GM10248 (cell line): ENCODE measurements at regions not wholly inside any gene's neighbourhood (a gene's known extent, or its start where the extent isn't known, plus 50 kb on each side); places are given as distances from the start of the nearest gene placed in this dataset.

Experiments used
- CTCF ChIA-PET: fragments of 300-600 bp; sonication (Branson Sonifier 250); formaldehyde crosslinking; extraction: SDS; loops from one replicate; lab custom pipeline; 2021; ENCODE audit warnings: antibody characterized with exemption; lab: Yijun Ruan, JAX
- POLR2A ChIA-PET: fragments of 350-650 bp; sonication (Branson Sonifier 250); formaldehyde crosslinking; extraction: SDS; loops from one replicate; lab custom pipeline; 2020; ENCODE audit warnings: antibody characterized with exemption; lab: Yijun Ruan, JAX
- DNase-seq: peaks from one replicate; pipeline ENCODE4 v3.0.0; 2012; ENCODE audit errors: extremely low spot score
- CTCF ChIP-seq: IDR thresholded peaks from 2 replicates; pipeline ENCODE4 v1.5.1; 2012; ENCODE audit warnings: mild to moderate bottlenecking, low read depth; ENCODE audit errors: extremely low read depth, missing control alignments, control extremely low read depth

- CTCF ChIA-PET: interaction anchor here (1.6 kb wide), 1 partner anchor 11 kb away, joined by 6 read pairs; no protein-coding TSS in a partner anchor
- POLR2A ChIA-PET: no interaction called here
- no peak for TF ChIP-seq CTCF
- DNase-seq: no peak
These were observed 378.7 kb downstream of the RBM43 start for GRCh38 chr2:150882751-150883612.

GRCh38 chr2:150880986-150881385, 380.7 kb downstream of the RBM43 start:
- no peak for DNase-seq
- POLR2A ChIA-PET: no interaction called here
- TF ChIP-seq CTCF: no peak
- CTCF ChIA-PET: interaction anchor here (1.6 kb wide), 1 partner anchor 9 kb away, joined by 6 read pairs; no protein-coding TSS in a partner anchor

- ChIA-PET POLR2A (no interaction called here), CTCF (interaction anchor here (1.6 kb wide), 1 partner anchor 18 kb away, joined by 3 read pairs; no protein-coding TSS in a partner anchor)
- no peak for TF ChIP-seq CTCF
- DNase-seq: no peak
These were observed 383.3 kb downstream of the RBM43 start for GRCh38 chr2:150878356-150878755.

GRCh38 chr2:150876251-150876950, 385.3 kb downstream of the RBM43 start:
- POLR2A ChIA-PET: no interaction called here
- DNase-seq: no peak
- CTCF ChIA-PET: no interaction called here
- no peak for TF ChIP-seq CTCF

GRCh38 chr2:150873396-150873772, 385.9 kb upstream of the RND3 start:
- DNase-seq: no peak
- TF ChIP-seq CTCF: no peak
- CTCF ChIA-PET: no interaction called here
- POLR2A ChIA-PET: no interaction called here

- DNase-seq: no peak
- CTCF ChIA-PET: interaction anchor here (1.6 kb wide), 1 partner anchor 9 kb away, joined by 6 read pairs; no protein-coding TSS in a partner anchor
- no peak for TF ChIP-seq CTCF
- POLR2A ChIA-PET: no interaction called here
These were observed 385.4 kb upstream of the RND3 start for GRCh38 chr2:150872756-150873395.
